ENCODE measurements at regions not wholly inside any gene's neighbourhood (a gene's known extent, or its start where the extent isn't known, plus 50 kb on each side); places are given as distances from the start of the nearest gene placed in this dataset.

DNA sequence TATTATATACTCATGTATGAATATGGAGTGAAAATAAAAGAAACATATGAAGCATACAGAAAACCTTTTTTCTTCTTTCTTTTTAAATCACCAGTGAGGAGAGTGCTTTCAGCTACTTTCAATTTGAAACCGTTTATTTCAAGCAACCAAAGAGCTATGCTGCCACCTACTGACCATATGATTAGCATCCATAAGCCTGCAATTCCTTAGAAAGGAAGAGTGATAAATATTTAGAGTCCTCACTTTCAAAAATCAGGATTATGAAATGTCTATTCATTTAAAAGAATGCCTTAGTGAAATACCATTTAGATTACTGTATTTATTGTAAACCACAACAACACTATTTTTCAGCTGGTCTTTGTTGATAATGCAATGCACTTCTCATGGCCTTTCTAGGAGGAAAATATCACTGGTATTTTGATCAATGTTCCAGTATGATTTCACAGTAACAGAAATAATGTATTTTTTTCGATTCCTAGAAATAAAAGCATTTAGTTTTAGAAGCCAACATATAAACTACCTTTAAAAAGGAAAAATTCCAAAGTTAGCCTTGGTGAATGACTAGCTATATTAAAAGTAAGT is 667.6 kb downstream of the PCDH18 start:
- H3K4me2 ChIP-seq (ENCODE audit: extremely low read depth, insufficient read depth, low read length): peak overlapping the region; percentile 45
- no peaks in the 10 kb centered on the region for H3K27me3 ChIP-seq (ENCODE audit: control insufficient read depth, insufficient read depth, low read length)
- no peaks in the 10 kb centered on the region for H3K79me2 ChIP-seq (ENCODE audit: control insufficient read depth, insufficient read depth, low read length)
- no peaks in the 10 kb centered on the region for H4K20me1 ChIP-seq (ENCODE audit: control insufficient read depth, extremely low read depth, insufficient read depth, low read length)
- H3K9ac ChIP-seq (ENCODE audit: insufficient read depth, low read length): no peak overlapping the region
- no peak overlapping the region for H3K4me3 ChIP-seq (replicated peaks in 1 of 4; ENCODE audit: control extremely low read depth in 1 of 4, insufficient read depth in 1 of 4, low read depth in 3 of 4, low read length in 4 of 4)
- H3K27ac ChIP-seq (ENCODE audit: insufficient read depth, low read length): no peak overlapping the region
- peak; percentile 66 to 90 for DNase-seq (ENCODE audit: low read depth in 2 of 2)
- TF ChIP-seq, protein P1, sequence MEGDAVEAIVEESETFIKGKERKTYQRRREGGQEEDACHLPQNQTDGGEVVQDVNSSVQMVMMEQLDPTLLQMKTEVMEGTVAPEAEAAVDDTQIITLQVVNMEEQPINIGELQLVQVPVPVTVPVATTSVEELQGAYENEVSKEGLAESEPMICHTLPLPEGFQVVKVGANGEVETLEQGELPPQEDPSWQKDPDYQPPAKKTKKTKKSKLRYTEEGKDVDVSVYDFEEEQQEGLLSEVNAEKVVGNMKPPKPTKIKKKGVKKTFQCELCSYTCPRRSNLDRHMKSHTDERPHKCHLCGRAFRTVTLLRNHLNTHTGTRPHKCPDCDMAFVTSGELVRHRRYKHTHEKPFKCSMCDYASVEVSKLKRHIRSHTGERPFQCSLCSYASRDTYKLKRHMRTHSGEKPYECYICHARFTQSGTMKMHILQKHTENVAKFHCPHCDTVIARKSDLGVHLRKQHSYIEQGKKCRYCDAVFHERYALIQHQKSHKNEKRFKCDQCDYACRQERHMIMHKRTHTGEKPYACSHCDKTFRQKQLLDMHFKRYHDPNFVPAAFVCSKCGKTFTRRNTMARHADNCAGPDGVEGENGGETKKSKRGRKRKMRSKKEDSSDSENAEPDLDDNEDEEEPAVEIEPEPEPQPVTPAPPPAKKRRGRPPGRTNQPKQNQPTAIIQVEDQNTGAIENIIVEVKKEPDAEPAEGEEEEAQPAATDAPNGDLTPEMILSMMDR (conservative IDR thresholded peaks at IDR 0.05 in 1 of 2, IDR thresholded peaks at IDR 0.05 in 1 of 2; ENCODE audit: low read depth in 1 of 2, low read length in 2 of 2): peak; percentile 66 to 75
- TF ChIP-seq EZH2 (IDR thresholded peaks at IDR 0.05; ENCODE audit: low read length, missing control alignments): no peak
- no peaks in the 10 kb centered on the region for H3K9me3 ChIP-seq (ENCODE audit: control insufficient read depth, insufficient read depth, low read depth, low read length)
- no peaks in the 10 kb centered on the region for H3K4me1 ChIP-seq (ENCODE audit: control insufficient read depth, extremely low read depth, insufficient read depth, low read length)
- no peaks in the 10 kb centered on the region for H3K36me3 ChIP-seq (ENCODE audit: control insufficient read depth, insufficient read depth, low read length)
- H2AFZ ChIP-seq (ENCODE audit: low read length): no peak overlapping the region

DNA sequence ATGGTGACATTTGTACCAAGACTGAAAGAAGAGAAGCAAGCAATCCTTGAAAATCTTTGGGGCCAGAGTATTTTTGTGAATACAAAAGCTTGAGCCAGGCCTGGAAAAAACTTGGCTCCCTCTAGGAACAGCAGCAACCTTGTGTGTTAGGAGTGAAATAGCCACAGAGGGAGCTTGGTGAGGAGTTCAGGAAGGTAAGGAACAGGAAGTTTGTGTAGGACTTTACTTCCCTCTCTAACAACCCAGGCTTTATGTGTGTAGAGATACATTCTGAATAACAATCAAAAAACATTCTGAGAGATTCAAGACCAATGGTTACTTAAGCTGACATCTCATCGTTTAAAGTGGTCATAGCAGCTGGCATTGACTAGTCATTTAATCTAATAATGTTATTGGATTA is 668.5 kb downstream of the PCDH18 start:
- Histone ChIP-seq H3K9me3 (ENCODE audit: control insufficient read depth, insufficient read depth, low read depth, low read length) (no peaks in the 10 kb centered on the region), H3K4me2 (ENCODE audit: extremely low read depth, insufficient read depth, low read length) (no peak overlapping the region), H3K27me3 (ENCODE audit: control insufficient read depth, insufficient read depth, low read length) (no peaks in the 10 kb centered on the region), H3K9ac (ENCODE audit: insufficient read depth, low read length) (no peak overlapping the region), H3K27ac (ENCODE audit: insufficient read depth, low read length) (no peak overlapping the region), H4K20me1 (ENCODE audit: control insufficient read depth, extremely low read depth, insufficient read depth, low read length) (no peaks in the 10 kb centered on the region), H3K79me2 (ENCODE audit: control insufficient read depth, insufficient read depth, low read length) (no peaks in the 10 kb centered on the region), H3K36me3 (ENCODE audit: control insufficient read depth, insufficient read depth, low read length) (no peaks in the 10 kb centered on the region), H2AFZ (ENCODE audit: low read length) (peak overlapping the region; percentile 88), H3K4me1 (ENCODE audit: control insufficient read depth, extremely low read depth, insufficient read depth, low read length) (no peaks in the 10 kb centered on the region), H3K4me3 (replicated peaks in 1 of 4; ENCODE audit: control extremely low read depth in 1 of 4, insufficient read depth in 1 of 4, low read depth in 3 of 4, low read length in 4 of 4) (no peak overlapping the region)
- peak; percentile 13 to 37 for DNase-seq (ENCODE audit: low read depth in 2 of 2)
- TF ChIP-seq, protein P1 (conservative IDR thresholded peaks at IDR 0.05 in 1 of 2, IDR thresholded peaks at IDR 0.05 in 1 of 2; ENCODE audit: low read depth in 1 of 2, low read length in 2 of 2): no peak
- TF ChIP-seq EZH2 (IDR thresholded peaks at IDR 0.05; ENCODE audit: low read length, missing control alignments): no peak

GRCh38 chr4:136862653-136863052 is 669.6 kb downstream of the PCDH18 start:
- DNase-seq (ENCODE audit: low read depth in 2 of 2): no peak
- TF ChIP-seq, protein P1 (conservative IDR thresholded peaks at IDR 0.05 in 1 of 2, IDR thresholded peaks at IDR 0.05 in 1 of 2; ENCODE audit: low read depth in 1 of 2, low read length in 2 of 2): no peak
- TF ChIP-seq EZH2 (IDR thresholded peaks at IDR 0.05; ENCODE audit: low read length, missing control alignments): no peak

More at GRCh38 chr4:136862653-136863052, 669.6 kb downstream of the PCDH18 start:
- H3K79me2 ChIP-seq (ENCODE audit: control insufficient read depth, insufficient read depth, low read length): no peaks in the 10 kb centered on the region
- H2AFZ ChIP-seq (ENCODE audit: low read length): peak overlapping the region; percentile 43
- no peaks in the 10 kb centered on the region for H3K9me3 ChIP-seq (ENCODE audit: control insufficient read depth, insufficient read depth, low read depth, low read length)
- no peaks in the 10 kb centered on the region for H3K4me1 ChIP-seq (ENCODE audit: control insufficient read depth, extremely low read depth, insufficient read depth, low read length)
- no peaks in the 10 kb centered on the region for H3K36me3 ChIP-seq (ENCODE audit: control insufficient read depth, insufficient read depth, low read length)
- H3K9ac ChIP-seq (ENCODE audit: insufficient read depth, low read length): no peak overlapping the region
- no peak overlapping the region for H3K4me3 ChIP-seq (replicated peaks in 1 of 4; ENCODE audit: control extremely low read depth in 1 of 4, insufficient read depth in 1 of 4, low read depth in 3 of 4, low read length in 4 of 4)
- H4K20me1 ChIP-seq (ENCODE audit: control insufficient read depth, extremely low read depth, insufficient read depth, low read length): no peaks in the 10 kb centered on the region
- H3K27me3 ChIP-seq (ENCODE audit: control insufficient read depth, insufficient read depth, low read length): no peaks in the 10 kb centered on the region
- no peak overlapping the region for H3K27ac ChIP-seq (ENCODE audit: insufficient read depth, low read length)
- H3K4me2 ChIP-seq (ENCODE audit: extremely low read depth, insufficient read depth, low read length): no peak overlapping the region

Data from fibroblast of lung (primary cell).